GM21717 (cell line): ENCODE measurements at regions not wholly inside any gene's neighbourhood (a gene's known extent, or its start where the extent isn't known, plus 50 kb on each side); places are given as distances from the start of the nearest gene placed in this dataset.

Source experiments
- ATAC-seq: cut with Tn5 transposase; IDR thresholded peaks from one replicate; pipeline ENCODE4 v1.9.1; 2021; ENCODE audit warnings: mild to moderate bottlenecking, moderate library complexity; ENCODE audit not compliant: unreplicated experiment

DNA sequence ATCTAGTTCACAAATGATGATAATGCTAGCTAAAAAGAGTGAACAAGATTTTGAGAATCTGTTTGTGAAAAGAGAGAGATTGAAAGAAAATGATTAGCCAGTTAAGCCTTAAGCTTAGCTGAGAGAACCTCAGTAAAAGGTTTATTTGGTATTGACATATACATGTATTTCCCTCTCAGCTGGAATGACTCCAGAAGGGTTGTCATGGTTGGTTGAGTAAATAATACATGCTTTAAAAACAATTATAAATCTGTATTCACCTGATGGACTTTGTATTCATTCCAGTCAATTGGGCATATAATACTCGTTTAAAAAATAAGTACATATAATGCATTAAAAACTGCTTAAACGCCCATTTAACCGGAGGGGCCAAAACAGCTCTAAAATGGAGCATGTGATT is 181.4 kb downstream of the GRB14 start:
- no peak for ATAC-seq

DNA sequence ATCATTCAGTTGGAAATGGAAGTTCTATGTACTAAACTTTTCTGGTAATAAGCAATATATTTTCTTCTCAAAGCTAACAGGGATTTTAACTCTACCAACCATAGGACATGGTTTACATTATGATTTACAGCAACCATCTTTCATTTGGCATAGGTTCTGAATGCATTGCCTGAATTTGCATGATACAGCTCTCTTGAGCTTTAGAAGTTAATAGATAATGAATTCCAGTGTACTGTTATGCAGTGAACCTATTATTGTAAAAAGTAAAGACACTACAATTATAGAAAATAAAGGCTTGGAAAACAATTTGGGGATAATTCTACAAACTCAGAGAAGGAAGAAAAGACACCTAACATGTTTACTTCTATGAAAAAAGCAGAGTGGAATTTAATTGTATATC is 182.0 kb downstream of the GRB14 start:
- ATAC-seq = no peak

DNA sequence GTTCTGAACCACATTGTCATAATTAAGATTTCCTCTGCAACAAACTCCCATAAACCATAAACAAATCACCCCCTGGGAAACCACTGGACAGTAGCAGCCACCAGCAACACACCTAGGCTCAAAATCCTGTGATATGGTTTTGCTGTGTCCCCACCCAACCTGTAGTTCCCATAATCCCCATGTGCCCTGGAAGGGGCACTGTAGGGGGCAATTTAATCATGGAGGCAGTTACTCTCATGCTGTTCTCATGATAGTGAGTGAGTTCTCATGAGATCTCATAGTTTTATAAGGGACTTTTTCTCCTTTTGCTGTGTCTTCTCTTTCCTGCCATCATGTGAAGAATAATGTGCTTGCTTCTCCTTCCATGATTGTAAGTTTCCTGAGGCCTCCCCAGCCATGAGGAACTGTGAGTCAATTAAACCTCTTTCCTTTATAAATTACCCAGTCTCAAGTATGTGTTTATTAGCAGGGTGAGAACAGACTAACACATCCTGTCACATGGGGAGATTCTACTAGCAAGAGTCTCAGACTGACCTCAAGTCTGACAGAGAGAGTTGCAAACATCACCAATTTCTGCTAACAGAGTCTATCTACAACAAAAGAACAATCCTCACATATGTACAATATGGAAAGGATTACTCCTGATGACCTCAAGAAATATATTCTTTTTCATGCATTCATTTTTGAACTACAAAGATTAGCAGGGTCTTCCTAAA is 182.6 kb downstream of the GRB14 start:
- no peak for ATAC-seq

DNA sequence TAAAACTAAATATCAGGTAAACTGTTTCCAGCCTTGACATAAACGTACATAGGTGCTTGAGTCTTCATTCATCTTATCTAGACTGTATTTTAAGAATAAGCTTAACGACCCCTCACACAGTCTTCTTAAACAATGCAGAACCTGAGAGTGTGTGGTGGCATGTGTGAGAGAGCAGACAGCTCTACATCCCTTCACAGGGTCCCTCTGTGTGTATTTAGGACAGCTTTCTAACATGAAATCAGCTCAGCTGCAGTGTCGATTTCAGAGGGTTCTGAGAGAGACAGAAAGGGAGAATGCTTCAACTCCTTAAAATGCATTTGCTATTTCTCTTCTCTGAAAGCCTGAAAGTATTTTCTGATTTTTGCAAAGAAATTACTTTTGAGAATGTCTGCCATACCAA is 185.2 kb downstream of the GRB14 start:
- ATAC-seq = no peak

DNA sequence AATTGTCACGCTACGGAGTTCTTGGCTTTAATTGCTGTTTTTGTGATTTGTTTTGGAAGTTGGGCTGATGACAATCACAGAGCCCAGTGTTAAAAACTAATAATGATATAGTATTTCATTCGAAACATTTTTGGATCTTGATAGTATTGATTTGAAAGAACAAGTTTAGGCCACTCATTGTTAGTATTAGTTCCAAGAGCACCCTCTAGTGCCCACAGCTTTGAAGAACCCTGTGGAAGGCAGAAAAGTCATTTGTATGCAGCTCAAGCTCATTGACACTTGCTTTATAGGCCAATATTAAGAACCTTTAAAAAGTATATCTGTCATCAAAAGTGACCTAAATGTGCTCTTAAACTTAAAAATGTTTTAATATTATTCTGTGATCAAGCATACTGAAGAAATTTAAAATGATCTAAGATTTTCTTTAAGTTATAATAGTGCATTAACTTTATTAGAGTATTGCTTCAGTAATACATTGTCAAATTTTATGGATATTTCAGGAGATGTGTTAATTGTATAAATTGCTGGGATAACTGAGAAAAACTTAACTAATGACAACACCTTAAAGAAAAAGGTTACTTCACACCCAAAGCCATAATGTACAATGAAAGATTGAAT is 191.0 kb downstream of the GRB14 start:
- ATAC-seq = no peak

DNA sequence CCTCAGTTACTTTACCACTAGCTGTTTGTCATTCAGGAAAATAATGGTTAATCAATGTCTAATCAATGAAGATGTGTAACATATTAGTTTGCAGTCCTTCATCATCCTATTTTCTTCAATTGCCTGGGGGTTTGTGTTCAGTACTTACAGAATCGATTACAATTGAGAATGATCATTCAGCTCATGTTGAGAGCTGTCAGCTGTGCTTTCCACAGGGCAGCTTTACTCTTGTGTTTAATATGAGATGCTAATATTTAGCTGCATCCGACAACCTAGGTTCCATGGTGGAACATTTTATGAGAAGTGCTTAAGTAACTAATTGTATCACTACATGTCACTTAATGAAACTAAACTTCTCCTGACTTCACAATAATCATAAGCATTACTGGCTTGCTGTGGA is 191.9 kb downstream of the GRB14 start:
- no peak for ATAC-seq

DNA sequence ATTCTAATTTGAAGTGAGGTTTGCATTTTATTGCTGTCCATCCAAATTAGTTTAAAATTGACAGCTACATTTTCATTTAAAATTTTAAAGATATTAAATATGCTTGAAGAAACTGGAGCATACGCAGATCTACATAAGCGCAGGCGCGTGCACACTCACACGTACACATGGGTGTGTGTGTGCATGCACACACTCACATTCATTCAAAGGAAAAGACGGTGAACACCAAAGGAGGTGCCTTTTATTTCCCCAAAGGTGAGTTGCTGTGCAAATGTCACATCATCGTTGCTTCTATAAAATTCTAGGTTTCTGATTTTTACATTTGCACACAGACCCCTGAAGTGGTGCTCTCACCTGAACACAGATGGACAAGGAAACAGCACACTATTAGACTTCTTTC is 194.2 kb downstream of the GRB14 start:
- no peak for ATAC-seq

DNA sequence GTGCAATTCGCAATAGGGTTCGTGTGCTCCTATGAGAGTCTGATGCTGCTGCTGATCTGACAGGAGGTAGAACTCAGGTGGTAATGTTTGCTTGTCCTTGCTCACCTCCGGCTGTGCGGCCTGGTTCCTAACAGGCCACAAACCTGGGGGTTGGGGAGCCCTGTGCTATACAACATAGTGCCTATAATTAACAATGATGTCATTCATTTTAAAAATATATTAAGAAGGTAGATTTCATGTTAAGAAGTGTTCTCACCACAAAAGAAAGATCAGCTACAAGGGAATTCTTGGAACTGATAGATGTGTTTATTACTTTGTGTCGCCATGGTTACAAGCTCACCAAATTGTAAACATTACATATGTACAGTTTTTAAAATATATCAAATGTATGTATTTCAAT is 200.5 kb downstream of the GRB14 start:
- ATAC-seq = no peak

DNA sequence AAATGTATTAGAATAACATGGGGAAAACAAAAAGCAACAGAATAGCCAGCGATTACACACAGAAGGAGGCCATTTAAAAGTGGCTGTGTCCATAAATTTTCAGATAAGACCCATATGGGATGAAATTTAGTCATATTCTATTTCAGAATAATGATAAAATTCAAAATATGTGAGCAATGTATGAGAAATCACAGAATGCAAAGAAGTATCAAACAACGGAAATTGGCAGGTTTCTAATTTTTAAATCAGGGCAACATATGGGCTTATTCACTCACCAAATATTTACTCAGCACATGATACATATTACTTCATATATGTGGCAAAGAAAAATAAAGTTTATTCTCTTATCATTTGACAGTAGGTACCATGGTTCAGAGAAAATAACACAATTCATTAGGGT is 208.5 kb downstream of the GRB14 start:
- no peak for ATAC-seq

DNA sequence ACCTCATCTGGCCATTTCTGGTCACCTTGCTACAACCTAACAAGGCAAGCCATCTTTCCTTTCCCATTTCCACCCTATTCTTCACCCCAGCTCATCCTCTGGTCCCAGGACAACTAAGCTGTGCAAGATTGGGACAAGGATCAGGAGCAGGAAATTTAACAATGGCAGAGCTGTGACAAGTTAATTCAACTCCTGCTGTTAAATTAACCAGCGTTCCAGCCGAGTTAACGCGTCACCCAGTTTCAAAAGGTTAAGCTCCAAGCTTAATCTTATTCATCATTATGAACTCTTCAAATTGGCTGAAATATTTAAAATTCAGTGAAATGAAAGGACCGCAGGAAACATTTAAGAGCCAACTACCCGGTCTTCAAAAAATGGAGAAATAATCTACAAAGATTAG is 231.9 kb downstream of the GRB14 start:
- ATAC-seq = no peak

DNA sequence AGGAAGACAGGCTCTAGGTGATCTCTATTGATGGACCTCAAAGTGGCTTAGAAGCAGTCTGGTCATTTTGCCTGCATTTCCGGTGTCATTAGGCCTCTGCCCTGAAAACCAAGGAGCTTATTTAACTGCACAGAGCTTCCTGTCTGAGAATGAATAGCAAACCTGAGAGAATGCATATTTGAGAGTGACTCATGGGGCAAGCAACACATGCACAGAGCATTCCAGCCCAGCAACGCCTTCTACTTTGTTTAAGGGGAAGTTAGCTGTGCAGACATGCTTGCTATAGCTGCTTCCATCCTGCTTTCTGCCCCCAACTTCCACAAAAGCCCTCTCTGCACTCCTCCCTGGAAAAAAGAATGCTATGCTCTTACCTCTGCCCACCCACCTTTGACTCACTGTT is 232.8 kb downstream of the GRB14 start:
- ATAC-seq = no peak

DNA sequence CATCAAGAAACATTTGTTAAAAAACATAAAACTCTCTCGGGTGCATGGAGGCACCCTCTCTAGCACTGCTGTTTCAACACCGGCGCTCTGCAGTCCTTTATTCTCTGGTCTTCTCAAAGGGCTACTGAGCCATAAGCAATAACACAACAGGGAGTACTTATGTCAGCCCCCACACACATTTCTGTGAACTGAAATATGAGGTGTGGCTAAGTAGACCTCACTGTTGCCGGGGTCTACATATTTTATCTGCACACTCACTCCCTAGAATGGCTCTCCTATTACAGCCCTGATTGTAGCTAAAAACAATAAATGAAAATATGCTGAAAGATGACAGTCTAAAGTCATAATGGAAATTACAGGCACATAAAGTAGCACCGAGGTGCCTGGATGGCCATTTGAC is 235.1 kb downstream of the GRB14 start:
- no peak for ATAC-seq

DNA sequence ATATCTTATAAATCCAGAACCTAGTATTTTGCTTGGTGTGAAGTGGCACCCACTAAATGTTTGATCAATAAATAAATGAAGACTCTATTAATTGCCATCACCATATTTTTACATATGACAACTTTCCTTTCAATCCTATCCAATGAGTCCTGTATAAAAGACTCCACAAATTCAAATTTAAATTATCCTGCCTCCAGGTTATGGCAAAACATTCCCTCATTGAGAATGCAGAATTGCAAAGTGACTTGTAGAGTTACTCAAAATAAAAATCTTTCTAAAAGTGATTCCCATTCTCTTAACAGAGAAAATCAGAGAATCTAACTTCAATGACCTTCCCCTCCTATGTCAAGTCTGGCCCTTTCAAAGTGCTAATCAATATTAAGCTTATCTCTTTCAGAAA is 236.8 kb downstream of the GRB14 start:
- ATAC-seq = no peak

DNA sequence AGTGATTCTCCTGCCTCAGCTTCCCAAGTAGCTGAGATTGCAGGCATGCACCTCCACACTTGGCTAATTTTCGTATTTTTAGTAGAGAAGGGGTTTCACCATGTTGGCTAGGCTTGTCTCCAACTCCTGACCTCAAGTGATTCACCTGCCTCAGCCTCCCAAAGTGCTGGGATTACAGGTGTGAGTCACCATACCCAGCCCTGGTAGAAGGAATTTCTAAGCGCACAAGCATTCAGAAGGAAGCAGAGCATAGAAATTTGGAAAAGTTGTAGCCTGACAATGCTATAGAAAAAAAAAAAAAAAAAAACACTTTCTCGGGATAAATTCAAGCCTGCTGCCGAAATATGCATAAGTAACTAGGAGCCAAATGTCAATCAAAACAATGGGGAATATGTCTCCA is 249.4 kb downstream of the GRB14 start:
- no peak for ATAC-seq

DNA sequence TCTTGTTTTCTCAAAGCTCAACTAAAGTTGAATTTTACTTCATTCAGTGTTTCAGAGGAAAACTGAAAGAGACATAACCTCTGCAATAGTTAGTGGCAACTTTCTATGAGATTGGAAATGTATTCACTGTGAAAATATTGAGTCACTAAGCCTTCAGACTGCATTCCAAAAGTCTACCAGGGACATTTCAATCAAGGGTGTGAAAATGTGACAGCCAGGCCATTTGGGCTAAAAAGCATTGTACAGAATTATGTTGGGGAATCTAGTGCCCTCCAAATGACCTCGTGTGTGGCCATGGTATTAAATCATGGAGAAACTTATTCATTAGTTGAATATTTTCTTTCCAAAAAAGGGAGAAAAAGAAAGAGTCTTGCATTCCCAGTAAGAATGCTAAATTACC is 251.9 kb downstream of the GRB14 start:
- ATAC-seq = no peak

DNA sequence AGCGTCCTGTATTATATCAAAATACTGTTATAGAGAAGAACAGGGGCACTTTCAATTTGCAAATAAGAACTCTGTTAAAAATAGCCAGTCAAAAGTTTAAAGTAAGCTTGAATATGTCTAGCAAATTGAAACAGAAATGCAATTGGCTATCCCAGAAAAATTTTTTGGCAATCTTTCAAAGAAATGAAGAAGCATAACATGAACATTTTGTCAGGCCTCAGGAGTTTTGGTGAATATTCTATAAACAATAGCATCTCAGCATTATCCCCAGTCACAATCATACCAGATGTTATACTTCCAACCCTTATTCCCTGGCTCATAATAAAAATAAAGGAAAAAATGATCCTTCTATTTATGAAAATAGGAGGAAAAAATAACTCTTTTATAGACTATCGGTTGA is 252.4 kb downstream of the GRB14 start:
- no peak for ATAC-seq

DNA sequence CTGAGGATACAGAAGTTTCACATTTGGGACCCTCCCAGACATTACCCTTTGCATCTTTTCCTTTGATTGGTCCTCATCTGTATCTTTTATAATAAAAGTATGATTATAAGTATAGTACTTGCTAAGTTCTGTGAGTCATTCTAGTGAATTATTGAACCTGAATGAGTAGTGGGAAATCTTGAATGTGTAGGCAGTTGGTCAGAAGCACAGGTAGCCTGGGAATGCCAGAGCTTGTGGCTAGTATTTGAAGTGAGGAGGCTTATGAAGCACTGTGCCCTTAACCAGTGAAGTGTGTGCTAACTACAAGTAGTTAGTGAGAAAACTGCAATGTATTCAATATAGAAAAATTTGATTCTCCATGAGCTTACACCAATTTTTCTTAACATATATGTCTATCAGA is 257.6 kb downstream of the GRB14 start:
- ATAC-seq = no peak

DNA sequence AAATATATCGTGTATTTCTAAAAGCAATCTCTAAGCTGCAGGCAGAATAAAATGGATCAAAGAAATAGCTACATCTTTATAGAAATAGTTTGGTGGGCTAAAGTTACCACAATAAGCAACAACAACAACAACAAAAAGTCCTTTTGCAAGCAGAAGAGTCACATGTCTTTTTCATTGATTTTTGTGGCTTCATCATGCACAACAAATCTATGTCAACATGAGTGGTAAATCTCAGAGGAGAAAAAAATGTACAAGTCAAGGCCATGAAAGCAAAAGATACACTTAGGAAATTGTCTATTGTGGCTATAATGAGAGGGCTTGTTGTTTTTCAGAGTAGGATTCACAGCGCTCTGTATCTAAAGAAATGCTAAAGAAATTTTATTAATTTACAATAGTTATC is 269.7 kb downstream of the GRB14 start:
- ATAC-seq = no peak

DNA sequence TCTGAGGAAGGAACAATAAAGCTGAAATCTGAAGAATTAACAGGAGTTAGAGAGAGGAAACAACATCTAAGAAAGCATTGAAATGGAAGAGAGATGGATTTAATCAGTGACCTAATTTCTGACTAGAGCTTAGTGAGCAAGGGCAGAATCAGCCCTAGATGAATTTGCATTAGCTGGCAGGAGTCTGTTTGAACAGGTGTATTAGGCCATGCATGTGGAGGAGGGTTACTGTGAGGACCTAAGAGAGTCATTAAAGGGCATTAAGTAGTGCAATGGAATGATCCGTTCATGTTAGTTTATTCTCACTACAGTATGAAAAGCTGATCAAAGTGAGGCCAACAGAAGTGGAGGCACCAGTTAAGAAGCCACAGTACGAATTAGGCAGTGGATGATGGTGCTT is 285.3 kb downstream of the GRB14 start:
- ATAC-seq = no peak

DNA sequence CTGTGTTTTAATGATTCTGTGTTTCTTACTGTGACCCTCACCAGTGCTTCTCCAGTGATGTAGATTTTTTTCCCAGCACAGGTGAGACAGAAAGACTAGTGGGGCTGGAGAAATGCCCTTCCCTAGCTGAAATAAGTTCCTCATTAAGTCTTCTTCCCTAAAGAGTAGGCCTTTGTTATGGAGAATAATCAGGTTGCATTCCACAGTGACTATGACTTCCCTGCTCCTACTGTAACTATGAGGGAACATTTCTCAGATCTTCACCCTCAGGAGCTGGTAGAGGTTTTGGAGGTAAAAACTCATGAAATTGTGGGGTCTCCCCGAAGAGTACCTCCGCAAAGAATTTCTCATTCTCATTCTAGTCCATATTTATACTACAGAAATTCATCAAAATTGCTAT is 286.2 kb downstream of the GRB14 start:
- ATAC-seq = no peak

DNA sequence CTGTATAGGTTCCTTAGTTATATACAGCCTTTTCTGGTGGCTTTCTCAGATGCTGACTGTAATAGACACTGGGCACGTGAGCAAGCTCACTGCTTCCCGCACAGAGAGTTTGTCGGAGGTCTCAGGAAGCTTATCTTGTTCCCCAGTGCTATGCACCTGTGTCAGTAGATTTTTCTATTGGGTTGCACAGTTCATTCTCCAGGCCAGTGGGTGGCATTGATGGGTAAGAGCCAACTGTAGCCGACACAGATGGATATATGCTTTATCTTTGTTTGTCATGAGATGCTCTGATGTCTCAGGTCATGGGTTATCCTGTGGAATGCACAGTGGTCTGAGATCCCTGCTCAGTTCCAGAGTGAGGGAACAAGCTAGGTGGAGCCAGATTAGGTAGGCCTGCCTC is 293.0 kb downstream of the GRB14 start:
- no peak for ATAC-seq

DNA sequence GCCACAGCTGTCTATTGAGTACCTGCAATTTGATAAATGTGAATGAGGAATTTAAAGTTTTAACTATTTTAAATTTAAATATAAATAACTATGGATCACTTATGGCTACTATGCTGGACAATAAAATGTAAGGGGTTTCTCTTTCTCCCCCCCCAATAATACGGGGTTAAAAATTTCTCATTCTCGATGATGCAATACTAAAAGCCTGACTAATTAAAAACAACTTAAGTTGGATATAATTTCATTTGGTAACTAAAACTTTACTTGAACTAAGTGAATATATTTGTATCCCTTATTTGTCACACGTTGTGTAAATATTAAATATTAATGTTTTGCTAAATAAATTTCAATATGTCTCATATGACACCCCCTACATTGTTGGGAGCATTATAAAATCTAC is 297.3 kb downstream of the GRB14 start:
- ATAC-seq = no peak

DNA sequence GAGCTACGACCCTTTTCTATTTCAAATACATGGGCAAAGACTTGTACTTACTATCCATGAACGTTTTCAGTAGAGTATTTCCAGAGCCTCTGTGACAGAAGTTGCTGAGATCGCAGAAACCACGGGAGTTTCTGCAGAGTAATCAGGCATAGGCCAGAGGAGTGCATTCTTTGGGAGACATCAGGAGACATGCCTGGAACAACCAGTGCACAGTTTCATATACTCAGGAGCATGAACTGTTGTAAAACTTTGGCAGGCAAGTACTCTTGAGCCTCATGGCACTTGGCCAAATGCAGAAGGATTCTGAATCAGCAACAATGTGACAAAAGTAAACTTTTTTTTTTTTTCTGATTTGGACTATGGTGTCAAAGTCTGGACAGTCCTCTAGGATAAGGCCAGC is 307.1 kb downstream of the GRB14 start:
- no peak for ATAC-seq
